ENCODE measurements at regions not wholly inside any gene's neighbourhood (a gene's known extent, or its start where the extent isn't known, plus 50 kb on each side); places are given as distances from the start of the nearest gene placed in this dataset.

- Histone ChIP-seq H4K20me1 (ENCODE audit: insufficient read depth, low read length) (no peaks in the 10 kb centered on the region), H3K9me2 (replicated peaks; ENCODE audit: insufficient read depth, low read length) (no peaks in the 10 kb centered on the region), H3K27me3 (replicated peaks; ENCODE audit: insufficient read depth, low read length) (no peaks in the 10 kb centered on the region), H3K36me3 (replicated peaks; ENCODE audit: insufficient read depth, low read length) (no peaks in the 10 kb centered on the region), H3K4me1 (ENCODE audit: low read length) (no peaks in the 10 kb centered on the region), H3F3A (ENCODE audit: insufficient read depth, low read length) (no peaks in the 10 kb centered on the region), H3K9me3 (replicated peaks; ENCODE audit: insufficient read depth, low read length) (no peaks in the 10 kb centered on the region), H2AFZ (ENCODE audit: low read length) (no peak overlapping the region), H3K27ac (ENCODE audit: low read length) (no peak overlapping the region), H3K4me2 (ENCODE audit: low read depth, low read length) (no peak overlapping the region), H3K79me2 (ENCODE audit: low read length) (no peaks in the 10 kb centered on the region), H3K9ac (ENCODE audit: low read length) (no peak overlapping the region), H3K4me3 (ENCODE audit: low read length) (no peak overlapping the region)
- TF ChIP-seq EZH2phosphoT487 (IDR thresholded peaks at IDR 0.05; ENCODE audit: low read length) (no peak), EZH2 (optimal IDR thresholded peaks at IDR 0.05; ENCODE audit: low read depth, low read length) (no peak), CTCF (IDR thresholded peaks at IDR 0.05; ENCODE audit: low read length) (no peak)
- DNase-seq: no peak
Observed at GRCh38 chr12:91810077-91810476, 335.6 kb downstream of the BTG1 start.

GRCh38 chr12:91805031-91805430 lies 340.6 kb downstream of the BTG1 start:
- H3K79me2 ChIP-seq (ENCODE audit: low read length): no peaks in the 10 kb centered on the region
- H3K27ac ChIP-seq (ENCODE audit: low read length): no peak overlapping the region
- H3K9me2 ChIP-seq (replicated peaks; ENCODE audit: insufficient read depth, low read length): no peaks in the 10 kb centered on the region
- DNase-seq: no peak
- no peaks in the 10 kb centered on the region for H4K20me1 ChIP-seq (ENCODE audit: insufficient read depth, low read length)
- H2AFZ ChIP-seq (ENCODE audit: low read length): no peak overlapping the region
- TF ChIP-seq CTCF (IDR thresholded peaks at IDR 0.05; ENCODE audit: low read length) (no peak), EZH2phosphoT487 (IDR thresholded peaks at IDR 0.05; ENCODE audit: low read length) (no peak), EZH2 (optimal IDR thresholded peaks at IDR 0.05; ENCODE audit: low read depth, low read length) (no peak)
- no peaks in the 10 kb centered on the region for H3F3A ChIP-seq (ENCODE audit: insufficient read depth, low read length)
- no peak overlapping the region for H3K4me3 ChIP-seq (ENCODE audit: low read length)
- no peak overlapping the region for H3K4me2 ChIP-seq (ENCODE audit: low read depth, low read length)
- H3K36me3 ChIP-seq (replicated peaks; ENCODE audit: insufficient read depth, low read length): no peaks in the 10 kb centered on the region
- H3K4me1 ChIP-seq (ENCODE audit: low read length): no peaks in the 10 kb centered on the region
- no peak overlapping the region for H3K9ac ChIP-seq (ENCODE audit: low read length)
- H3K9me3 ChIP-seq (replicated peaks; ENCODE audit: insufficient read depth, low read length): no peaks in the 10 kb centered on the region
- no peaks in the 10 kb centered on the region for H3K27me3 ChIP-seq (replicated peaks; ENCODE audit: insufficient read depth, low read length)

GRCh38 chr12:91804533-91804932 lies 341.1 kb downstream of the BTG1 start:
- Histone ChIP-seq H3K9ac (ENCODE audit: low read length) (no peak overlapping the region), H3K9me3 (replicated peaks; ENCODE audit: insufficient read depth, low read length) (no peaks in the 10 kb centered on the region), H3K36me3 (replicated peaks; ENCODE audit: insufficient read depth, low read length) (no peaks in the 10 kb centered on the region), H3K9me2 (replicated peaks; ENCODE audit: insufficient read depth, low read length) (no peaks in the 10 kb centered on the region), H3K4me2 (ENCODE audit: low read depth, low read length) (no peak overlapping the region), H3K27ac (ENCODE audit: low read length) (no peak overlapping the region), H2AFZ (ENCODE audit: low read length) (no peak overlapping the region), H4K20me1 (ENCODE audit: insufficient read depth, low read length) (no peaks in the 10 kb centered on the region), H3K4me1 (ENCODE audit: low read length) (no peaks in the 10 kb centered on the region), H3K4me3 (ENCODE audit: low read length) (no peak overlapping the region), H3F3A (ENCODE audit: insufficient read depth, low read length) (no peaks in the 10 kb centered on the region), H3K79me2 (ENCODE audit: low read length) (no peaks in the 10 kb centered on the region), H3K27me3 (replicated peaks; ENCODE audit: insufficient read depth, low read length) (no peaks in the 10 kb centered on the region)
- no peak for TF ChIP-seq EZH2phosphoT487 (IDR thresholded peaks at IDR 0.05; ENCODE audit: low read length)
- TF ChIP-seq EZH2 (optimal IDR thresholded peaks at IDR 0.05; ENCODE audit: low read depth, low read length): no peak
- no peak for TF ChIP-seq CTCF (IDR thresholded peaks at IDR 0.05; ENCODE audit: low read length)
- no peak for DNase-seq
